Endothelial cell of umbilical vein (primary cell): ENCODE measurements at regions not wholly inside any gene's neighbourhood (a gene's known extent, or its start where the extent isn't known, plus 50 kb on each side); places are given as distances from the start of the nearest gene placed in this dataset.

Experiments
- BruUV-seq: library from RNA; stranded (reverse); fragments of 400-500 nt; replicated peaks from 2 replicates; lab custom pipeline; 2021; lab: Mats Ljungman, UMichigan
- CTCF ChIA-PET: fragments of 300-600, 350-600 bp; sonication (Branson Sonifier 250); formaldehyde crosslinking; loops from one replicate; lab custom pipeline; 2021; ENCODE audit warnings: antibody characterized with exemption, inconsistent platforms; lab: Charles Lee
- POLR2A ChIA-PET: fragments of 300-600, 350-600 bp; sonication (Branson Sonifier 250); formaldehyde crosslinking; loops from one replicate; lab custom pipeline; 2021; ENCODE audit warnings: antibody characterized with exemption, inconsistent platforms; lab: Charles Lee
- DNase-seq: peaks from one replicate; pipeline ENCODE4 v3.0.0-alpha.2; 2011; ENCODE audit warnings: low read depth, low spot score
- FAIRE-seq: peaks from 2 replicates; lab custom pipeline; 2011; peaks lifted over from hg19 to GRCh38; lab: Jason Lieb, UNC
- H2AFZ ChIP-seq: 2 replicates; pipeline ENCODE4 v1.6.0; 2012; ENCODE audit warnings: low read depth, low read length, control low read depth, inconsistent platforms
- H3K27ac ChIP-seq: 2 replicates; pipeline ENCODE4 v1.5.1; 2011; ENCODE audit warnings: low read depth, mild to moderate bottlenecking, control low read depth, low read length, moderate library complexity; ENCODE audit not compliant: insufficient read depth
- H3K27me3 ChIP-seq, 2 experiments: 2 replicates each; pipeline versions ENCODE4 v1.6.0 to v1.6.1; 2011; ENCODE audit warnings: low read length in 2 of 2, mixed read lengths in 1 of 2; ENCODE audit not compliant: control insufficient read depth in 2 of 2, insufficient read depth in 2 of 2
- H3K36me3 ChIP-seq, 2 experiments: 2 replicates in 1 of 2; 3 replicates in 1 of 2; pipeline ENCODE4 v1.5.1; 2011; ENCODE audit warnings: low read length in 2 of 2, mild to moderate bottlenecking in 1 of 2, moderate library complexity in 1 of 2; ENCODE audit not compliant: control insufficient read depth in 2 of 2, insufficient read depth in 2 of 2; ENCODE audit errors: extremely low read depth in 1 of 2
- H3K4me1 ChIP-seq: 3 replicates; pipeline ENCODE4 v1.5.1; 2011; ENCODE audit warnings: mild to moderate bottlenecking, low read length; ENCODE audit not compliant: control insufficient read depth, insufficient read depth; ENCODE audit errors: extremely low read depth
- H3K4me2 ChIP-seq: 2 replicates; pipeline ENCODE4 v1.6.1; 2011; ENCODE audit warnings: low read length, control low read depth, mixed read lengths; ENCODE audit not compliant: insufficient read depth
- H3K4me3 ChIP-seq, 3 experiments: fragments of 200-600 bp in 1 of 3; sonication (generic), shearing (Covaris generic) in 1 of 3; replicated peaks in 1 of 3; 2 replicates each; pipeline ENCODE4 v1.5.1; 2011 to 2016; ENCODE audit warnings: control low read depth in 3 of 3, low read length in 3 of 3, mild to moderate bottlenecking in 2 of 3, inconsistent platforms in 1 of 3, low read depth in 1 of 3, moderate library complexity in 1 of 3; ENCODE audit not compliant: insufficient read depth in 1 of 3
- H3K79me2 ChIP-seq: 2 replicates; pipeline ENCODE4 v1.6.0; 2012; ENCODE audit warnings: low read length, inconsistent platforms; ENCODE audit not compliant: control insufficient read depth, insufficient read depth
- H3K9ac ChIP-seq: replicated peaks from 2 replicates; pipeline ENCODE3; 2011; ENCODE audit warnings: low read length, control low read depth; ENCODE audit not compliant: insufficient read depth; ENCODE audit errors: extremely low read depth
- H3K9me1 ChIP-seq: replicated peaks from 3 replicates; pipeline ENCODE4 v1.6.0; 2011; ENCODE audit warnings: mild to moderate bottlenecking, low read length; ENCODE audit not compliant: control insufficient read depth, insufficient read depth; ENCODE audit errors: extremely low read depth
- H3K9me3 ChIP-seq: replicated peaks from 2 replicates; pipeline ENCODE4 v1.5.1; 2012; ENCODE audit warnings: low read length, inconsistent platforms; ENCODE audit not compliant: control insufficient read depth, insufficient read depth
- H4K20me1 ChIP-seq: replicated peaks from 2 replicates; pipeline ENCODE3; 2011; ENCODE audit warnings: mild to moderate bottlenecking, low read length; ENCODE audit not compliant: control insufficient read depth, insufficient read depth; ENCODE audit errors: extremely low read depth
- CTCF ChIP-seq, 2 donors: IDR thresholded peaks; 1 replicate in 1 of 2; 2 replicates in 1 of 2; pipeline ENCODE4 v1.5.1; 2011; ENCODE audit warnings: low read length in 2 of 2, mild to moderate bottlenecking in 2 of 2, moderate library complexity in 2 of 2, control low read depth in 1 of 2, inconsistent platforms in 1 of 2, low read depth in 1 of 2; ENCODE audit not compliant: insufficient read depth in 1 of 2; ENCODE audit errors: extremely low read depth in 1 of 2
- EZH2 ChIP-seq: IDR thresholded peaks from 2 replicates; pipeline ENCODE4 v1.6.1; 2012; ENCODE audit warnings: borderline replicate concordance, low read depth, mild to moderate bottlenecking, moderate library complexity, low read length, inconsistent platforms; ENCODE audit not compliant: severe bottlenecking
- FOS ChIP-seq: IDR thresholded peaks from 2 replicates; pipeline ENCODE4 v1.6.1; 2011; ENCODE audit warnings: mild to moderate bottlenecking, low read length, moderate library complexity, borderline replicate concordance; ENCODE audit not compliant: insufficient read depth
- GATA2 ChIP-seq: IDR thresholded peaks from 2 replicates; pipeline ENCODE4 v1.7.0; 2011; ENCODE audit warnings: low read depth, mild to moderate bottlenecking, moderate library complexity, mixed read lengths, low read length; ENCODE audit not compliant: insufficient read length, insufficient read depth
- JUN ChIP-seq: IDR thresholded peaks from 2 replicates; pipeline ENCODE4 v1.6.1; 2011; ENCODE audit warnings: borderline replicate concordance, low read depth; ENCODE audit not compliant: insufficient read length, insufficient read depth
- MYC ChIP-seq: IDR thresholded peaks from one replicate; pipeline ENCODE4 v1.6.1; 2011; ENCODE audit warnings: mild to moderate bottlenecking, low read depth, low read length
- POLR2A ChIP-seq: IDR thresholded peaks from 2 replicates; pipeline ENCODE4 v1.6.1; 2012; ENCODE audit warnings: low read depth, mild to moderate bottlenecking, control low read depth, low read length
- POLR2AphosphoS5 ChIP-seq: IDR thresholded peaks from 2 replicates; pipeline ENCODE4 v1.6.1; 2012; ENCODE audit warnings: low read depth, mild to moderate bottlenecking, control low read depth, low read length, moderate library complexity; ENCODE audit not compliant: insufficient read depth
- dilution Hi-C: fragments of 300-500 bp; cut with MboI; formaldehyde crosslinking; loops from one replicate; pipeline ENCODE4 v1.15.0; 2019; ENCODE audit warnings: low sequenced_read_pairs; ENCODE audit not compliant: extremely low pct_ligation_motif_present
- intact Hi-C: fragments of 100-400 bp; cut with micrococcal nuclease; formaldehyde crosslinking; loops from one replicate; pipeline ENCODE4 v1.10.0; 2022
- TF ChIP-seq, protein P1 (sequence below): IDR thresholded peaks from 2 replicates; pipeline ENCODE4 v1.6.1; 2011; ENCODE audit not compliant: insufficient read depth, insufficient read length

DNA sequence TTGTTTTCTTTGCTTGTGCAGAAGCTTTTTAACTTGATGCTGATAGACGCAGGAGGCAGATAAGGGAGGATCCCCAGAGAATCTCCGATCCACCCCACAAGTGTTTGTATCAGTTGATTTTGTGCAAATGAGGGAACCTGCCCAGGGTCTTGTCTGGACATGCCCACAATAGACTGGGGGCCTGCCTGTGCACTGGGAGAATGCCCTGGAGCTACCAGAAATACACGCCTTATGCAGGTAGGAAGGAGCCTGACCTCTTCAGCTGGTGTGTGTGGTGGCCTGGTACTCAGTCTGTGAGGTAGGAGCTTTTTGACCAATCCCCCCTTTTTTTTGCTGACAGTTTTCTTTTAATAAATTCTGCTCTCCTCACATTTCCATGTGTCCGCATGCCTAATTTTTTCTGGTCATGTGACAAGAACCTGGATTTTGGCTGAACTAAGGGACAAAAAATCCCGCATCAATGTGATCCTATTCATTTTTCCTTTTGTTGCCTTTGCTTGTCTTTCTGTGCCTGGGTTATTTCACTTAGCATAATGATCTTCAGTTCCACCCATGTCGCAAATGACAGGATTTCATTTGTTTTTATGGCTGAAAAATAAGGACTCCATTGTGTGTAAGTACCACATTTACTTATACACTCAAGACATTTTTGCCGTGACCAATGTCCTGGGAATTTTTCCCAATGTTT, 430.6 kb upstream of the NRG3 start:
- no peak for DNase-seq
- Histone ChIP-seq H4K20me1 (no peaks in the 10 kb centered on the region), H3K9me1 (no peaks in the 10 kb centered on the region), H3K9ac (no peak overlapping the region), H3K4me2 (no peak overlapping the region), H3K27me3 (no peaks in the 10 kb centered on the region), H3K36me3 (no peaks in the 10 kb centered on the region), H3K9me3 (no peaks in the 10 kb centered on the region), H3K4me3 (no peak overlapping the region), H3K27ac (no peak overlapping the region), H3K4me1 (no peaks in the 10 kb centered on the region), H2AFZ (no peak overlapping the region), H3K79me2 (no peaks in the 10 kb centered on the region)
- POLR2A ChIA-PET = no interaction called here
- no TSS peak for BruUV-seq
- TF ChIP-seq POLR2A = no peak
- TF ChIP-seq, protein P1, sequence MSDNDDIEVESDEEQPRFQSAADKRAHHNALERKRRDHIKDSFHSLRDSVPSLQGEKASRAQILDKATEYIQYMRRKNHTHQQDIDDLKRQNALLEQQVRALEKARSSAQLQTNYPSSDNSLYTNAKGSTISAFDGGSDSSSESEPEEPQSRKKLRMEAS = no peak
- TF ChIP-seq JUN = no peak
- TF ChIP-seq POLR2AphosphoS5 = no peak
- no peak for TF ChIP-seq MYC
- TF ChIP-seq CTCF (IDR thresholded peaks at IDR 0.05; ENCODE audit: extremely low read depth in 1 of 2, insufficient read depth in 1 of 2, low read depth in 1 of 2, low read length in 2 of 2) = no peak
- no peak for TF ChIP-seq EZH2
- TF ChIP-seq FOS = no peak
- no peak for TF ChIP-seq GATA2
- dilution Hi-C loops = no loop called here
- intact Hi-C loops = no loop called here
- CTCF ChIA-PET = no interaction called here
- FAIRE-seq = no peak
